HG02642 (cell line): ENCODE measurements at regions not wholly inside any gene's neighbourhood (a gene's known extent, or its start where the extent isn't known, plus 50 kb on each side); places are given as distances from the start of the nearest gene placed in this dataset.

Experiments
- ATAC-seq: cut with Tn5 transposase; IDR thresholded peaks from one replicate; pipeline ENCODE4 v1.9.1; 2021; ENCODE audit warnings: mild to moderate bottlenecking; ENCODE audit not compliant: unreplicated experiment, poor library complexity

GRCh38 chr3:146800484-146800883 lies 195.3 kb upstream of the PLSCR5 start:
- ATAC-seq: no peak

GRCh38 chr3:146796078-146796477 lies 190.9 kb upstream of the PLSCR5 start:
- no peak for ATAC-seq

GRCh38 chr3:146783446-146783845 lies 178.3 kb upstream of the PLSCR5 start:
- ATAC-seq: no peak

GRCh38 chr3:146781606-146782005 lies 176.5 kb upstream of the PLSCR5 start:
- ATAC-seq: no peak

- no peak for ATAC-seq
Observed at GRCh38 chr3:146781059-146781458, 175.9 kb upstream of the PLSCR5 start.

GRCh38 chr3:146780251-146780650 lies 175.1 kb upstream of the PLSCR5 start:
- no peak for ATAC-seq

- ATAC-seq: no peak
Observed at GRCh38 chr3:146777941-146778340, 172.8 kb upstream of the PLSCR5 start.

- ATAC-seq: no peak
Observed at GRCh38 chr3:146772211-146772743, 167.1 kb upstream of the PLSCR5 start.

GRCh38 chr3:146770881-146771280 lies 165.7 kb upstream of the PLSCR5 start:
- no peak for ATAC-seq

- ATAC-seq: no peak
Observed at GRCh38 chr3:146770301-146770700, 165.2 kb upstream of the PLSCR5 start.

- ATAC-seq: no peak
Observed at GRCh38 chr3:146757759-146758158, 152.6 kb upstream of the PLSCR5 start.

GRCh38 chr3:146750196-146750595 lies 145.1 kb upstream of the PLSCR5 start:
- no peak for ATAC-seq

- ATAC-seq: no peak
Observed at GRCh38 chr3:146747928-146748327, 142.8 kb upstream of the PLSCR5 start.

- ATAC-seq: no peak
Observed at GRCh38 chr3:146747051-146747450, 141.9 kb upstream of the PLSCR5 start.

- ATAC-seq: no peak
Observed at GRCh38 chr3:146746190-146746589, 141.0 kb upstream of the PLSCR5 start.

GRCh38 chr3:146739203-146739671 lies 134.1 kb upstream of the PLSCR5 start:
- no peak for ATAC-seq

- ATAC-seq: no peak
Observed at GRCh38 chr3:146732325-146732724, 127.2 kb upstream of the PLSCR5 start.

- ATAC-seq: no peak
Observed at GRCh38 chr3:146715170-146715569, 110.0 kb upstream of the PLSCR5 start.

GRCh38 chr3:146712806-146713205 lies 107.7 kb upstream of the PLSCR5 start:
- ATAC-seq: no peak

GRCh38 chr3:146709969-146710368 lies 104.8 kb upstream of the PLSCR5 start:
- ATAC-seq: no peak

GRCh38 chr3:146705225-146705624 lies 100.1 kb upstream of the PLSCR5 start:
- peak; percentile 62 for ATAC-seq

- no peak for ATAC-seq
Observed at GRCh38 chr3:146702237-146702636, 97.1 kb upstream of the PLSCR5 start.

GRCh38 chr3:146701246-146701645 lies 96.1 kb upstream of the PLSCR5 start:
- no peak for ATAC-seq
